ENCODE measurements at regions not wholly inside any gene's neighbourhood (a gene's known extent, or its start where the extent isn't known, plus 50 kb on each side); places are given as distances from the start of the nearest gene placed in this dataset.
"Not testable (repeated sequence)": the region's sequence is repeated elsewhere in the genome, so short reads cannot be mapped to it uniquely, and the experiment has no call there.

- DNase-seq (ENCODE audit: low read depth in 1 of 2, low spot score in 1 of 2): no peak
These were observed 62.1 kb upstream of the TEKT1 start for GRCh38 chr17:6893382-6894205.

- DNase-seq (ENCODE audit: low read depth in 1 of 2, low spot score in 1 of 2): peak in 1 of 2 donors; percentile 3
These were observed 62.6 kb upstream of the TEKT1 start for GRCh38 chr17:6894206-6894528.

GRCh38 chr17:6901086-6901485 is 69.6 kb upstream of the TEKT1 start:
- no peak for DNase-seq (ENCODE audit: low read depth in 1 of 2, low spot score in 1 of 2)

GRCh38 chr17:6903326-6903900 is 71.9 kb upstream of the TEKT1 start:
- no peak for DNase-seq (ENCODE audit: low read depth in 1 of 2, low spot score in 1 of 2)

DNA sequence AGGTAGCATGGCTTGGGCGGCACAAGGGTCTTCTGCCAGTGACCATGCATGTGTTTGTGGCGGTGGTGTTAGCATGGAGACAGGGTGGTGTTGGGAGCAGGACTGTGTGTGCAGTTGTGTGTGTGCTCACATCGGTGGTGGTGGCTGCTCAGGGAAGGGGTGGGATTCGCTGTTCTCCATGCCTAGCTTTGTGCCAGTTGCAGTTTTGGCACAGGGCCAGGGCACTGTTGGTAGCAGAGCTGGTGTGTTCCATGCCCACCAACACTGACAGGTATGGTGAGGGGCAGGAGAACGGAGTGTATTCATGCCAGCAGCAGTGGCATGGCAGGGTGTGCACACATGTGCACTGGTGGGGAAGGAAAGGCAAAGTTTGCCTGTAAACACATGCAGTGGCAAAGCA is 77.3 kb upstream of the TEKT1 start:
- DNase-seq (ENCODE audit: low read depth in 1 of 2, low spot score in 1 of 2): no peak

DNA sequence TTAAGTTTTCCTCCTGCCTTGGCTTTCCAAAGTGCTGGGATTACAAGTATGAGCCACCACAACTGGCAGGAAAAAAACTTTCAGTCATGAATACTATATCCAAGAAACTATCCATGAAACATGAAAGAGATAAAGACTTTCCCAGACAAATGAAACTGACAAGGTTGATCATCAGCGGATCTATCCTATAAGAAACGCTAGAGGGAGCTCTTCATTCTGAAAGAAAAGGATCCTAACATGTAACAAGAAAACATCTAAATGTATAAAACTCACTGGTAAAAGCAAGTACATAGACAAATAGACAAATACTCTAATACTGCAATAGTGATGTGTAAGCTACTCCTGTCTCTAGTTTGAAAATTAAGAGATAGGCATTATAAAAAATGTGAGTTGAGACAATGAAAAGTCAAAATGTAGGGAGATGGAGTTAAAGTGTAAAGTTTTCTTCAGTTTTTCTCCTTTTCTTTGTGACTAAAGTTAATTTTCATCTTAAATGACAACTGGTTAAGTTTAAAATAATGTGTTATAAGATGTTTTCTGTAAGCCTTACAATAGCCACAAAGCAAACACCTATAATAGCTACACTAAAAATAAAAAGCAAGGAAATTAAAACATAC is 79.6 kb upstream of the TEKT1 start:
- DNase-seq (ENCODE audit: low read depth in 1 of 2, low spot score in 1 of 2): no peak

DNA sequence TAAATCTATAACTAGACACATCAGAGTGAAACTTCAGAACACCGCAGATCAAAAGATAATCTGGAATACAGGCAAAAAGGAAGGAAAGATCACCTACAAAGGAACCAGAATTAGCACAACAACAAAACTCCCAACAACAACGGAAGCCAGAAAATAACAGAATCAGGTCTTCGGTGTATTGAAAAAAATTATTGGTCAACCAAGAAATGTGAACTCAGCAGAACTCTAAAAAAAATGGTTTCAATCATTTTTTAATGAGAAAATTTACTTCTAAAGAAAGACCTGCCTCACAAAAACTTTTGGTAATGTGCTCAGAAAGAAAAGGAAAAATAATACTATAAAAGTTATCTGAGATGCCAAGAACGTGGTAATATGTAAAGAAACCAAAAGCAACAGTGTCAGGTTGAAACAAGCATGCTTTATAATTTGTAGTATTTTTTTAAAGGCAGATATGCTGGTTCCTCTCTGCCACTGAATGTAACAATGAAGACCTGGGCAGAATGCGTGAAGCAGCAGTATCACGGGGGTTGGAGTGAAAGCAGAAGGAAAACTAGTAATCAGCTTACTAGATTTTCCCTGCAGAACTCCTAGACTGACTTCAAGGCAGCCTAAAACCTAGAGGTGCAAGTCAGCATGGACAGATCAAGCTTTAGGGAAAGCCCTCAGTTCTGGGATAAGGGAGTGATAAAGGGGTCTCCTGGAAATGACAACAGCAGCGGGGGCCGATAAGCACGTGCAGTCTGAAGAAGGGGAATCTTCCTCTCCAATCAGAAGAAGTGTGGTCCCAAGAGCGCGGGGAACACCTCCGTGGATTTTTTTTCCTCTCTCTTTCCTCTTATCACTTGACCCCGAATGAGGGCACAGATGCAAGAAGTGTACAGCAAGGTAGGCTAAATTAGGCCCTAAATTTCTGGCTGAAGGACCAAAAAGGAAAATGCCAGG is 80.9 kb upstream of the TEKT1 start:
- no peak for DNase-seq (ENCODE audit: low read depth in 1 of 2, low spot score in 1 of 2)

- DNase-seq (ENCODE audit: low read depth in 1 of 2, low spot score in 1 of 2): peak; percentile 51 to 69
These were observed 82.0 kb upstream of the ALOX12 start for GRCh38 chr17:6913608-6914443.

- DNase-seq (ENCODE audit: low read depth in 1 of 2, low spot score in 1 of 2): no peak
These were observed 81.1 kb upstream of the ALOX12 start for GRCh38 chr17:6914711-6915110.

- DNase-seq (ENCODE audit: low read depth in 1 of 2, low spot score in 1 of 2): no peak
These were observed 80.2 kb upstream of the ALOX12 start for GRCh38 chr17:6915620-6916019.

GRCh38 chr17:6919158-6919557 is 76.7 kb upstream of the ALOX12 start:
- DNase-seq (ENCODE audit: low read depth in 1 of 2, low spot score in 1 of 2): no peak

GRCh38 chr17:6923385-6923784 is 72.5 kb upstream of the ALOX12 start:
- DNase-seq (ENCODE audit: low read depth in 1 of 2, low spot score in 1 of 2): no peak

GRCh38 chr17:6924208-6924607 is 71.6 kb upstream of the ALOX12 start:
- DNase-seq (ENCODE audit: low read depth in 1 of 2, low spot score in 1 of 2): no peak

- no peak for DNase-seq (ENCODE audit: low read depth in 1 of 2, low spot score in 1 of 2)
These were observed 69.2 kb upstream of the ALOX12 start for GRCh38 chr17:6926667-6927066.

DNA sequence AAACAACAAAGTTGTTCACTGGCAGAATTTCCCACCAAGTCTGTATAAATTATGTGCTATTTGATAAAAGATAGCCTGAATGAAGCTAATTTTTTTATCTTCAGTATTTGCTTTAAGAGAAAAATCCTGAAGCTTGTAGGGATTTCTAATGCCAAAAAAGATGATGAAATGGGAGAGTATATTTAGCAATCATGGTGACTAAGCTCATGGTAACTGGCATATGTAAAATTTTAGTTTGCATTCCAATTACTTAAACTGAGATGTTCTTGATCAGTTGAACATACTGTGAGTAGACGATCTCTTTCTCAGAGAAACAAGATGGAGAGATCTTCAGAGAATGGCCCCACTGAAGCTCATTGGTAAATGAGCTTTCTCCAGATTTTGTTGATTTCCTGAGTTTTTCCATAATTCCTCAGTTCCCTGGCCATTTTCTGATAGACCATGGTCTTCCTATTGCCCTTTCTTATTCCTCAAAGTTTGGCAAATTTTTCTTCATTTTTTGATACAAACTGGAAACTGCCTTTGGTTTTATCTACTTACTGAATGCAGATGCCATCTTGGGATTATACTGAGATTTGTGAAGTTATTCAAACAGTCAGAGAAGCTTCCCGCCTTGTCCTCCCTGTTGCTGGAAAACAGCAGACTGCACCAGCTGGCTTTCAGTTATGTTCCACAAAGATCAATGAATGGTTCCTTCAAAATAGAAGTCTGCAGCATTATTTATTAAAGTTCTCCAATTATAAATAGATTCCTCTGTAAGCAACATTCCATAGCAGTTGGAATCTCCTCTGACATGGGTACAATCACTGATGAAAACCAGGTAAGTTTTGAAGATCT is 68.3 kb upstream of the ALOX12 start:
- DNase-seq (ENCODE audit: low read depth in 1 of 2, low spot score in 1 of 2): no peak

DNA sequence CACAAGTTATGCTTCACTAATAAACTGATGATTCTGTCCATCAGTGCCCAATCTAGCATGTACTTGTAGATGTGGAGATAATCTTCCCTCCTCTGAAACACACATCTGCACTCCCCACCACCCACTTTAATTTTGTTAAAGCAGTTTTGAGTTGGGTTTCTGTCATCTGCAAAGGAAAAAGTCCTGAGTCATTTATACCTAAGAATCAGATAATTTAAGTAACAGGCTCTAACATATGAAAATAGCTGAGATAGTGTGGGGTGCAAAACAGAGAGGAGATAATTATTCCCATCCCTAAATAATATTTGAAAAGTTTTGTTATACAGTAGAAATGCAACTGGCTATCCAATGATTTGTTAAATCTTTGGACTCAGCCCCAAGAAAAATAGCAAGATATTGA is 67.7 kb upstream of the ALOX12 start:
- no peak for DNase-seq (ENCODE audit: low read depth in 1 of 2, low spot score in 1 of 2)

DNA sequence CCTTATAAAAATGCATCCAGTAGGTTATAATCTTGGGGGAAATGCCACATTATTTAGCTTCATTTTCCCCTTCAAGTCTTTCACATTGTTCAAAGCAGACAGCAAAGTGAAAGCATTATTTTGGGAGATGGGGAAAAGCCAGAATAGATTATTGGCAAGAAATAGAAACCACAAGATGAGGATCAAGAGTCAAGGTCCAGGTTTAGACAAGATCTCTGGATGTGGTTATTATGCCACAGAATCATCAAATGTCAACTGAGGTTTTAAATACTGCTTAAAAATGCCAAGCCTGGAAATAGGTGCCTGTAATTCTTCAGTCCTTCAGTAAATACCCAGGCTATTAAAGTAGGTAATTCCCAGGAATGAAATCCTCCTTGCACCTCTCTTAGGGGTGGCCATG is 65.1 kb upstream of the ALOX12 start:
- no peak for DNase-seq (ENCODE audit: low read depth in 1 of 2, low spot score in 1 of 2)

- not testable (repeated sequence) for DNase-seq (ENCODE audit: low read depth in 1 of 2, low spot score in 1 of 2)
These were observed 61.3 kb upstream of the ALOX12 start for GRCh38 chr17:6934544-6934943.

DNA sequence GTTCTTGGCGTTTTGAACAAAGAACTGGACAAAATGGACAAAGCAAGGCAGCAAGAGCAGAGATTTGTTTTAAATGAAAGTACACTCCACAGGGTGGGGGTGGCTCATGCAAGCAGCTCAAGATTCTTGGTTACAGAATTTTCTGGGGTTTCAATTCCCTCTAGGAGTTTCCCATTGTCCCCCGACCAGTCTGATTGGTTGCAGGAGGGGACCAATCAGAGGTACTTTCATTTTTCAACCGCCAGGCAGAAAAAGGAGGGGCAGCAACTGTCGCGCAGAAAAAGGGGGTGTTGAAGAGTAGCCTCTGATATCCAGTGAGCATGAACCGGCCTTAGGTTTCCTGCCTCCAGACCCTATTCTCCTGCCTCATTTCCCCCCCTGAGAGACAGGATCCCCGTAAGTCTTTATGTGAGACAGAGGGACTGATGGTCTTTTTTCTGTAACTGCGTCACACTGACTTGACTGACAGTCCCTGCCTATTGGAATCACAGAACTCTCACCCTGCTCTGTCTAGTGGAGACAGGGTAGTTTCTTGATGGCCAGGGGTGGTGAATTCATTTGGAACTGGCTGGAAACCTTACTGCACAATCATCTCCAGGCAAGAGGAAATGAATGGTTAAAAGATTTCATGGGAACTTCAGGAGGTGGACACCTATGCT is 59.4 kb upstream of the ALOX12 start:
- DNase-seq (ENCODE audit: low read depth in 1 of 2, low spot score in 1 of 2): no peak

Measured in activated CD4-positive, alpha-beta T cell treated with anti-CD3 and anti-CD28 coated beads, Interleukin-2, amount 50 U/mL, for 24 hours (primary cell).